Skeletal muscle satellite cell (primary cell): ENCODE measurements at regions not wholly inside any gene's neighbourhood (a gene's known extent, or its start where the extent isn't known, plus 50 kb on each side); places are given as distances from the start of the nearest gene placed in this dataset.

Source experiments
- H3K27me3 ChIP-seq: 2 replicates; pipeline ENCODE4 v1.7.0; 2013; ENCODE audit warnings: low read length; ENCODE audit not compliant: control insufficient read depth, insufficient read depth
- H3K36me3 ChIP-seq: 2 replicates; pipeline ENCODE4 v1.7.0; 2013; ENCODE audit warnings: mild to moderate bottlenecking, control low read depth, low read length; ENCODE audit not compliant: insufficient read depth
- H3K4me1 ChIP-seq: 2 replicates; pipeline ENCODE4 v1.7.0; 2013; ENCODE audit warnings: low read length; ENCODE audit not compliant: control insufficient read depth, insufficient read depth
- H3K4me2 ChIP-seq: 2 replicates; pipeline ENCODE4 v1.7.0; 2013; ENCODE audit warnings: mild to moderate bottlenecking, low read length
- H3K4me3 ChIP-seq: 2 replicates; pipeline ENCODE4 v1.7.0; 2013; ENCODE audit warnings: low read length
- H3K9ac ChIP-seq: 2 replicates; pipeline ENCODE4 v1.7.0; 2013; ENCODE audit warnings: mild to moderate bottlenecking, low read depth, low read length, moderate library complexity
- H3K9me3 ChIP-seq: replicated peaks from 2 replicates; pipeline ENCODE4 v1.7.0; 2013; ENCODE audit warnings: mild to moderate bottlenecking, control low read depth, low read length

- peak overlapping the region; percentile 67 for H3K9ac ChIP-seq
These were observed 58.1 kb upstream of the PCED1B start for GRCh38 chr12:47021298-47021697.

GRCh38 chr12:47022296-47022695 lies 57.1 kb upstream of the PCED1B start:
- Histone ChIP-seq H3K9me3 (no peaks in the 10 kb centered on the region), H3K9ac (peak overlapping the region; percentile 50), H3K4me1 (peaks cover 54% of the 10 kb centered on the region)

More at GRCh38 chr12:47021298-47021697, 58.1 kb upstream of the PCED1B start:
- H3K9me3 ChIP-seq = no peaks in the 10 kb centered on the region
- H3K36me3 ChIP-seq = no peaks in the 10 kb centered on the region
- H3K4me1 ChIP-seq = peaks cover 57% of the 10 kb centered on the region
- H3K4me3 ChIP-seq = no peak overlapping the region
- no peaks in the 10 kb centered on the region for H3K27me3 ChIP-seq
- H3K4me2 ChIP-seq = peak overlapping the region; percentile 19

GRCh38 chr12:47023311-47023710 lies 56.1 kb upstream of the PCED1B start:
- Histone ChIP-seq H3K4me1 (peaks cover 44% of the 10 kb centered on the region), H3K4me2 (no peak overlapping the region), H3K9me3 (no peaks in the 10 kb centered on the region), H3K4me3 (no peak overlapping the region), H3K36me3 (no peaks in the 10 kb centered on the region), H3K9ac (no peak overlapping the region), H3K27me3 (no peaks in the 10 kb centered on the region)

More at GRCh38 chr12:47022296-47022695, 57.1 kb upstream of the PCED1B start:
- Histone ChIP-seq H3K4me2 (peak overlapping the region; percentile 69), H3K27me3 (no peaks in the 10 kb centered on the region), H3K4me3 (no peak overlapping the region), H3K36me3 (no peaks in the 10 kb centered on the region)

- no peaks in the 10 kb centered on the region for H3K36me3 ChIP-seq
- H3K9me3 ChIP-seq = no peaks in the 10 kb centered on the region
These were observed 55.5 kb upstream of the PCED1B start for GRCh38 chr12:47023953-47024352.

GRCh38 chr12:47024463-47024862 lies 55.0 kb upstream of the PCED1B start:
- no peaks in the 10 kb centered on the region for H3K27me3 ChIP-seq
- H3K9ac ChIP-seq = no peak overlapping the region
- peaks cover 42% of the 10 kb centered on the region for H3K4me1 ChIP-seq
- H3K4me2 ChIP-seq = no peak overlapping the region
- H3K9me3 ChIP-seq = no peaks in the 10 kb centered on the region
- H3K4me3 ChIP-seq = no peak overlapping the region
- no peaks in the 10 kb centered on the region for H3K36me3 ChIP-seq

More at GRCh38 chr12:47023953-47024352, 55.5 kb upstream of the PCED1B start:
- H3K27me3 ChIP-seq = no peaks in the 10 kb centered on the region
- no peak overlapping the region for H3K4me3 ChIP-seq
- H3K9ac ChIP-seq = no peak overlapping the region
- H3K4me2 ChIP-seq = no peak overlapping the region
- H3K4me1 ChIP-seq = peaks cover 40% of the 10 kb centered on the region

GRCh38 chr12:47025349-47025748 lies 54.1 kb upstream of the PCED1B start:
- Histone ChIP-seq H3K4me1 (peaks cover 39% of the 10 kb centered on the region), H3K27me3 (no peaks in the 10 kb centered on the region), H3K4me2 (no peak overlapping the region), H3K9me3 (no peaks in the 10 kb centered on the region), H3K9ac (no peak overlapping the region), H3K36me3 (no peaks in the 10 kb centered on the region), H3K4me3 (no peak overlapping the region)

- no peak overlapping the region for H3K9ac ChIP-seq
These were observed 53.6 kb upstream of the PCED1B start for GRCh38 chr12:47025798-47026197.

GRCh38 chr12:47026291-47026690 lies 53.1 kb upstream of the PCED1B start:
- Histone ChIP-seq H3K4me1 (peaks cover 31% of the 10 kb centered on the region), H3K27me3 (no peaks in the 10 kb centered on the region), H3K4me2 (no peak overlapping the region), H3K4me3 (no peak overlapping the region), H3K9me3 (no peaks in the 10 kb centered on the region), H3K36me3 (no peaks in the 10 kb centered on the region), H3K9ac (no peak overlapping the region)

More at GRCh38 chr12:47025798-47026197, 53.6 kb upstream of the PCED1B start:
- H3K4me3 ChIP-seq = no peak overlapping the region
- no peak overlapping the region for H3K4me2 ChIP-seq
- peaks cover 35% of the 10 kb centered on the region for H3K4me1 ChIP-seq
- H3K9me3 ChIP-seq = no peaks in the 10 kb centered on the region
- no peaks in the 10 kb centered on the region for H3K27me3 ChIP-seq
- no peaks in the 10 kb centered on the region for H3K36me3 ChIP-seq
